ENCODE measurements at regions not wholly inside any gene's neighbourhood (a gene's known extent, or its start where the extent isn't known, plus 50 kb on each side); places are given as distances from the start of the nearest gene placed in this dataset.
"Not testable (repeated sequence)": the region's sequence is repeated elsewhere in the genome, so short reads cannot be mapped to it uniquely, and the experiment has no call there.

- DNase-seq (ENCODE audit: extremely low read depth, low read depth): no peak
- TF ChIP-seq CTCF (IDR thresholded peaks at IDR 0.05; ENCODE audit: low read depth, low read length): no peak
These were observed 55.0 kb upstream of the METRNL start for GRCh38 chr17:83024218-83024971.

- DNase-seq (ENCODE audit: extremely low read depth, low read depth): no peak
- TF ChIP-seq CTCF (IDR thresholded peaks at IDR 0.05; ENCODE audit: low read depth, low read length): no peak
These were observed 53.7 kb upstream of the METRNL start for GRCh38 chr17:83025636-83026280.

- no peak for TF ChIP-seq CTCF (IDR thresholded peaks at IDR 0.05; ENCODE audit: low read depth, low read length)
These were observed 53.0 kb upstream of the METRNL start for GRCh38 chr17:83026311-83026811.

GRCh38 chr17:83026921-83027320 lies 52.5 kb upstream of the METRNL start:
- DNase-seq (ENCODE audit: extremely low read depth, low read depth): not testable (repeated sequence)

More at GRCh38 chr17:83026311-83026811, 53.0 kb upstream of the METRNL start:
- DNase-seq (ENCODE audit: extremely low read depth, low read depth): no peak

- DNase-seq (ENCODE audit: extremely low read depth, low read depth): no peak
- TF ChIP-seq CTCF (IDR thresholded peaks at IDR 0.05; ENCODE audit: low read depth, low read length): no peak
These were observed 50.6 kb upstream of the METRNL start for GRCh38 chr17:83028851-83029250.

GRCh38 chr17:83029571-83029970 lies 49.8 kb upstream of the METRNL start:
- DNase-seq (ENCODE audit: extremely low read depth, low read depth): no peak
- no peak for TF ChIP-seq CTCF (IDR thresholded peaks at IDR 0.05; ENCODE audit: low read depth, low read length)

Data from AG09319 (cell line).